ENCODE measurements at regions not wholly inside any gene's neighbourhood (a gene's known extent, or its start where the extent isn't known, plus 50 kb on each side); places are given as distances from the start of the nearest gene placed in this dataset.

DNA sequence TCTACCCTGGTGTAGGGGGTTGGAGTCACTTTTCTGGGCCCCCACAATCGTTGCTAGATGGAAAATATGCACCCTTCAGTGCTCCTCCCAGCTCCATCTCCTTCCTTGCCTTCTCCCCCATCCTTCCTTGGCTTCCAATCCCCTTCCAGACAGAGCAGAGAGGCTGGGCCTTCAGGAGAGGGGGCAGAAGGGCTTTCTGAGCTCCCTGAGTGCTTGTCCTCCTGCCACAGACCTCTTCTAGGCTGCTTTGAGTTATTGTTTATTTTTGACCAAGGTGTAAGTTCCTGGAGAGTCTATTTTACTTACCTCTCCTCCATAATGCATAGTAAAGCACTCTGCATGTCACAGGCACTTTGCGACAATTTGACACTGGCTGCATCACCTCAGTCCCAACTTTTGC is 96.4 kb upstream of the CNKSR3 start:
- Histone ChIP-seq H3K4me3 (ENCODE audit: insufficient read depth, low read length) (no peak overlapping the region), H3K9me3 (ENCODE audit: low read depth, low read length) (no peaks in the 10 kb centered on the region), H3K36me3 (ENCODE audit: insufficient read depth, low read length) (no peaks in the 10 kb centered on the region), H3K4me2 (ENCODE audit: insufficient read depth, low read length) (no peak overlapping the region), H3K27me3 (ENCODE audit: insufficient read depth, low read length) (peaks cover 11% of the 10 kb centered on the region), H4K20me1 (ENCODE audit: insufficient read depth, low read length) (no peaks in the 10 kb centered on the region), H3K79me2 (ENCODE audit: insufficient read depth, low read length) (no peaks in the 10 kb centered on the region), H2AFZ (ENCODE audit: low read length) (no peak overlapping the region), H3K4me1 (ENCODE audit: insufficient read depth, low read length) (peaks cover 11% of the 10 kb centered on the region), H3K27ac (ENCODE audit: low read depth, low read length) (no peak overlapping the region)
- DNase-seq (ENCODE audit: insufficient read length, low spot score, missing footprints): no peak
- TF ChIP-seq, protein P1, sequence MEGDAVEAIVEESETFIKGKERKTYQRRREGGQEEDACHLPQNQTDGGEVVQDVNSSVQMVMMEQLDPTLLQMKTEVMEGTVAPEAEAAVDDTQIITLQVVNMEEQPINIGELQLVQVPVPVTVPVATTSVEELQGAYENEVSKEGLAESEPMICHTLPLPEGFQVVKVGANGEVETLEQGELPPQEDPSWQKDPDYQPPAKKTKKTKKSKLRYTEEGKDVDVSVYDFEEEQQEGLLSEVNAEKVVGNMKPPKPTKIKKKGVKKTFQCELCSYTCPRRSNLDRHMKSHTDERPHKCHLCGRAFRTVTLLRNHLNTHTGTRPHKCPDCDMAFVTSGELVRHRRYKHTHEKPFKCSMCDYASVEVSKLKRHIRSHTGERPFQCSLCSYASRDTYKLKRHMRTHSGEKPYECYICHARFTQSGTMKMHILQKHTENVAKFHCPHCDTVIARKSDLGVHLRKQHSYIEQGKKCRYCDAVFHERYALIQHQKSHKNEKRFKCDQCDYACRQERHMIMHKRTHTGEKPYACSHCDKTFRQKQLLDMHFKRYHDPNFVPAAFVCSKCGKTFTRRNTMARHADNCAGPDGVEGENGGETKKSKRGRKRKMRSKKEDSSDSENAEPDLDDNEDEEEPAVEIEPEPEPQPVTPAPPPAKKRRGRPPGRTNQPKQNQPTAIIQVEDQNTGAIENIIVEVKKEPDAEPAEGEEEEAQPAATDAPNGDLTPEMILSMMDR (IDR thresholded peaks at IDR 0.05; ENCODE audit: extremely low read depth, low read depth, low read length): no peak

DNA sequence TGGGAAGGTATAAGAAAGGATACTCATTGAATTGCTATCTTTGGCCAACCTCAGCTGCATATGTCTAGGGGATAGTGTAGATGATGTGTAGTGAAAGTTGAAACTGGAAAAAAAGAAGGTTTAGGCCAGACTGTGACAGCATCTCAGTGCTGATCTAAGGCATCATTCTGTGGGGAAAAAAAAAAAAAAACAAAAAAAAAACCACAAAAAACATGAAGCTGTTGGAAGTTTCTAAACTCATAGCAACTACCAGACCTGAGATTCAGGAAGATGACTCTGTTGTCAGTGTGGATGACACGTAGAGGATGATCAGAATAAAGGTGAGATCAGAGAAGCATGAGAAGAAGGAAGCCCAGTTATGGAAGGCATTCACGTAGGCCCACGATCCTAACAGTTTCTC is 100.8 kb upstream of the CNKSR3 start:
- no peaks in the 10 kb centered on the region for H3K79me2 ChIP-seq (ENCODE audit: insufficient read depth, low read length)
- no peaks in the 10 kb centered on the region for H3K27me3 ChIP-seq (ENCODE audit: insufficient read depth, low read length)
- peaks cover 18% of the 10 kb centered on the region for H3K4me1 ChIP-seq (ENCODE audit: insufficient read depth, low read length)
- no peak overlapping the region for H3K4me2 ChIP-seq (ENCODE audit: insufficient read depth, low read length)
- no peaks in the 10 kb centered on the region for H4K20me1 ChIP-seq (ENCODE audit: insufficient read depth, low read length)
- TF ChIP-seq, protein P1 (IDR thresholded peaks at IDR 0.05; ENCODE audit: extremely low read depth, low read depth, low read length): no peak
- H3K4me3 ChIP-seq (ENCODE audit: insufficient read depth, low read length): no peak overlapping the region
- no peak overlapping the region for H3K27ac ChIP-seq (ENCODE audit: low read depth, low read length)
- no peaks in the 10 kb centered on the region for H3K9me3 ChIP-seq (ENCODE audit: low read depth, low read length)
- no peaks in the 10 kb centered on the region for H3K36me3 ChIP-seq (ENCODE audit: insufficient read depth, low read length)
- DNase-seq (ENCODE audit: insufficient read length, low spot score, missing footprints): no peak
- no peak overlapping the region for H2AFZ ChIP-seq (ENCODE audit: low read length)

DNA sequence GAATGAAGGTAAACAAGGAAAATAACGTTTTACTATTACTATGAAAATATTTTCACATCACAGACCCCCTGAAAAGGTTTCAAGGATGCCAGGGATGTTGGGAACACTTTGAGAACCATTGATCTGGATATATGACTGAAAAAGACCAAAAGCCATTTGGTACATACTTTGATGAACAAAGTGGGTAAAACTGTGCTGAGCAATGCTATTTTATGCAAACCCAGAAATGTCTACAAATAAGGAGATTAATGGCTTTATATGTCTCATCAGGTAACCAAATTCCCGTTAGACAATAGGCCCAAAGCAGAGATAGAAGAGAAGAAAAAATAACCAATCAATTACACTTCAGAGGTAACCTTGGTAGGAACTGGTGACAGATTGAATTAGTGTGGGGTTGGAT is 101.4 kb upstream of the CNKSR3 start:
- DNase-seq (ENCODE audit: insufficient read length, low spot score, missing footprints): no peak
- H4K20me1 ChIP-seq (ENCODE audit: insufficient read depth, low read length): no peaks in the 10 kb centered on the region
- H3K4me1 ChIP-seq (ENCODE audit: insufficient read depth, low read length): peaks cover 18% of the 10 kb centered on the region
- no peaks in the 10 kb centered on the region for H3K79me2 ChIP-seq (ENCODE audit: insufficient read depth, low read length)
- TF ChIP-seq, protein P1 (IDR thresholded peaks at IDR 0.05; ENCODE audit: extremely low read depth, low read depth, low read length): no peak
- H2AFZ ChIP-seq (ENCODE audit: low read length): no peak overlapping the region
- H3K27me3 ChIP-seq (ENCODE audit: insufficient read depth, low read length): no peaks in the 10 kb centered on the region
- no peaks in the 10 kb centered on the region for H3K36me3 ChIP-seq (ENCODE audit: insufficient read depth, low read length)
- no peaks in the 10 kb centered on the region for H3K9me3 ChIP-seq (ENCODE audit: low read depth, low read length)
- H3K4me3 ChIP-seq (ENCODE audit: insufficient read depth, low read length): no peak overlapping the region
- H3K4me2 ChIP-seq (ENCODE audit: insufficient read depth, low read length): no peak overlapping the region
- H3K27ac ChIP-seq (ENCODE audit: low read depth, low read length): no peak overlapping the region

DNA sequence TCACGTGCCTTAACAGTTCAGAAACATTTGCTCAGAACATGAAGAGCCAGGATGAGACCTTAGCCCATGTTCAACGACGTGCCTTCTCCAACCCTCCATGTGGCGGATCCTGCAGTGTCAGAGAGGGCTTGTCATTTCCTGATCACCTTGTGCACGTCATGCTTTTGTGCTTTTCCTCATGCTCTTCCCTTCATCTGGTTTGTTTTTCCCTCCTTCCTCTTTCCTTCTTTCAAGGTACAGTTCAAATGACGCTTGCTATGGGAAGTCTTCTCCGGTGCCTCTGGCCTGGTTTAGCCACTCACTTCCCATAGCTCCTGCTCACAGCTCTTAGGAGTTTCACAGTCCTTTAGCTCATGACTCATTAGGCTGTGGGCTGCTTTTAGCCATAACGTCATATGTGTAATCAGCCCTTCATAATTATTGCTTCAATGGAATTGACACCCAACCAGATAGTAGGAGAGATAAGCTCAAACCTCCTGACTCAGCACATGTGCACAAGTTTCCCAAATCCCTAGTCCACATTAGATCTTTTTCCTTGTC is 102.7 kb upstream of the CNKSR3 start:
- DNase-seq (ENCODE audit: insufficient read length, low spot score, missing footprints): peak; percentile 89
- no peaks in the 10 kb centered on the region for H4K20me1 ChIP-seq (ENCODE audit: insufficient read depth, low read length)
- H3K4me3 ChIP-seq (ENCODE audit: insufficient read depth, low read length): no peak overlapping the region
- no peaks in the 10 kb centered on the region for H3K27me3 ChIP-seq (ENCODE audit: insufficient read depth, low read length)
- H3K27ac ChIP-seq (ENCODE audit: low read depth, low read length): peak overlapping the region; percentile 14
- no peaks in the 10 kb centered on the region for H3K79me2 ChIP-seq (ENCODE audit: insufficient read depth, low read length)
- no peak overlapping the region for H2AFZ ChIP-seq (ENCODE audit: low read length)
- TF ChIP-seq, protein P1 (IDR thresholded peaks at IDR 0.05; ENCODE audit: extremely low read depth, low read depth, low read length): no peak
- peak overlapping the region; percentile 31 for H3K4me2 ChIP-seq (ENCODE audit: insufficient read depth, low read length)
- H3K36me3 ChIP-seq (ENCODE audit: insufficient read depth, low read length): no peaks in the 10 kb centered on the region
- H3K9me3 ChIP-seq (ENCODE audit: low read depth, low read length): no peaks in the 10 kb centered on the region
- H3K4me1 ChIP-seq (ENCODE audit: insufficient read depth, low read length): peaks cover 18% of the 10 kb centered on the region
